PC-9 (cell line): ENCODE measurements at regions not wholly inside any gene's neighbourhood (a gene's known extent, or its start where the extent isn't known, plus 50 kb on each side); places are given as distances from the start of the nearest gene placed in this dataset.

Experiments
- CTCF ChIP-seq: fragments of 200-600 bp; sonication (generic); conservative IDR thresholded peaks from 2 replicates; pipeline ENCODE4 v1.6.1; 2017; ENCODE audit warnings: mixed run types, antibody characterized with exemption, mild to moderate bottlenecking, moderate library complexity
- EZH2 ChIP-seq: fragments of 200-600 bp; sonication (generic); IDR thresholded peaks from 2 replicates; pipeline ENCODE4 v1.8.0; 2017; ENCODE audit warnings: antibody characterized with exemption, low read depth

- no peak for TF ChIP-seq CTCF
- no peak for TF ChIP-seq EZH2
Observed at GRCh38 chr1:36641776-36642175, 159.1 kb upstream of the CSF3R start.
